Mucosa of rectum (tissue), 2 donors: ENCODE measurements at regions not wholly inside any gene's neighbourhood (a gene's known extent, or its start where the extent isn't known, plus 50 kb on each side); places are given as distances from the start of the nearest gene placed in this dataset.

Experiments
- H3K27ac ChIP-seq, 2 donors: one replicate each; pipeline ENCODE4 v1.7.0; 2013; ENCODE audit warnings: inconsistent platforms in 2 of 2, low read depth in 2 of 2, low read length in 2 of 2
- H3K27me3 ChIP-seq, 2 donors: one replicate each; pipeline ENCODE4 v1.7.0; 2013; ENCODE audit warnings: low read length in 2 of 2; ENCODE audit not compliant: control insufficient read depth in 2 of 2, insufficient read depth in 2 of 2
- H3K36me3 ChIP-seq, 2 donors: one replicate each; pipeline ENCODE4 v1.7.0; 2013; ENCODE audit warnings: low read length in 2 of 2; ENCODE audit not compliant: control insufficient read depth in 2 of 2, insufficient read depth in 2 of 2
- H3K4me1 ChIP-seq, 2 donors: one replicate each; pipeline ENCODE4 v1.7.0; 2013; ENCODE audit warnings: low read length in 2 of 2, mild to moderate bottlenecking in 1 of 2; ENCODE audit not compliant: control insufficient read depth in 2 of 2, insufficient read depth in 2 of 2
- H3K4me3 ChIP-seq, 2 donors: one replicate each; pipeline ENCODE4 v1.7.0; 2013; ENCODE audit warnings: low read length in 2 of 2
- H3K9ac ChIP-seq, 2 donors: one replicate each; pipeline ENCODE4 v1.7.0; 2013; ENCODE audit warnings: low read length in 2 of 2, low read depth in 1 of 2, mild to moderate bottlenecking in 1 of 2
- H3K9me3 ChIP-seq, 2 donors: one replicate each; pipeline ENCODE4 v1.7.0; 2013; ENCODE audit warnings: low read length in 2 of 2; ENCODE audit not compliant: control insufficient read depth in 2 of 2
- donor health status: healthy.
- donor health status: Normal muscosa, but diverticular disease.

- no peak overlapping the region for H3K27ac ChIP-seq
- peaks cover 0 to 9% of the 10 kb centered on the region in 2 donors for H3K4me1 ChIP-seq
- no peak overlapping the region for H3K4me3 ChIP-seq
- no peaks in the 10 kb centered on the region for H3K27me3 ChIP-seq
- H3K36me3 ChIP-seq: no peaks in the 10 kb centered on the region
- H3K9me3 ChIP-seq: peaks cover 0 to 2% of the 10 kb centered on the region in 2 donors
- no peak overlapping the region for H3K9ac ChIP-seq
Measured at GRCh38 chr9:107948601-107949000, 459.0 kb upstream of the KLF4 start.

- H3K9me3 ChIP-seq: peaks cover 0 to 2% of the 10 kb centered on the region in 2 donors
- H3K36me3 ChIP-seq: no peaks in the 10 kb centered on the region
- H3K27me3 ChIP-seq: no peaks in the 10 kb centered on the region
- H3K9ac ChIP-seq: no peak overlapping the region
- no peak overlapping the region for H3K4me3 ChIP-seq
- peaks cover 0 to 9% of the 10 kb centered on the region in 2 donors for H3K4me1 ChIP-seq
- no peak overlapping the region for H3K27ac ChIP-seq
Measured at GRCh38 chr9:107948086-107948485, 458.5 kb upstream of the KLF4 start.

GRCh38 chr9:107946364-107947141 lies 457.0 kb upstream of the KLF4 start:
- H3K27ac ChIP-seq: peak overlapping the region; percentile 18 to 34
- H3K9ac ChIP-seq: no peak overlapping the region
- no peaks in the 10 kb centered on the region for H3K27me3 ChIP-seq
- H3K4me3 ChIP-seq: no peak overlapping the region
- H3K9me3 ChIP-seq: peaks cover 0 to under 1% of the 10 kb centered on the region in 2 donors
- H3K4me1 ChIP-seq: peaks cover 0 to 9% of the 10 kb centered on the region in 2 donors
- no peaks in the 10 kb centered on the region for H3K36me3 ChIP-seq

- Histone ChIP-seq H3K4me1 (peaks cover 0 to 9% of the 10 kb centered on the region in 2 donors), H3K27ac (peak overlapping the region in 1 of 2 donors; percentile 34), H3K4me3 (no peak overlapping the region), H3K9ac (no peak overlapping the region), H3K9me3 (no peaks in the 10 kb centered on the region), H3K36me3 (no peaks in the 10 kb centered on the region), H3K27me3 (no peaks in the 10 kb centered on the region)
Measured at GRCh38 chr9:107945961-107946360, 456.4 kb upstream of the KLF4 start.

- Histone ChIP-seq H3K9ac (no peak overlapping the region), H3K36me3 (no peaks in the 10 kb centered on the region), H3K9me3 (no peaks in the 10 kb centered on the region), H3K27ac (no peak overlapping the region), H3K27me3 (no peaks in the 10 kb centered on the region), H3K4me1 (peaks cover 0 to 9% of the 10 kb centered on the region in 2 donors), H3K4me3 (no peak overlapping the region)
Measured at GRCh38 chr9:107945493-107945892, 455.9 kb upstream of the KLF4 start.

GRCh38 chr9:107944387-107944786 lies 454.8 kb upstream of the KLF4 start:
- H3K36me3 ChIP-seq: no peaks in the 10 kb centered on the region
- H3K4me3 ChIP-seq: no peak overlapping the region
- no peak overlapping the region for H3K9ac ChIP-seq
- no peaks in the 10 kb centered on the region for H3K27me3 ChIP-seq
- peaks cover 0 to 9% of the 10 kb centered on the region in 2 donors for H3K4me1 ChIP-seq
- H3K9me3 ChIP-seq: no peaks in the 10 kb centered on the region
- H3K27ac ChIP-seq: no peak overlapping the region

GRCh38 chr9:107943901-107944300 lies 454.3 kb upstream of the KLF4 start:
- H3K27me3 ChIP-seq: no peaks in the 10 kb centered on the region
- H3K27ac ChIP-seq: no peak overlapping the region
- no peak overlapping the region for H3K4me3 ChIP-seq
- H3K9ac ChIP-seq: no peak overlapping the region
- peaks cover 0 to 9% of the 10 kb centered on the region in 2 donors for H3K4me1 ChIP-seq
- no peaks in the 10 kb centered on the region for H3K36me3 ChIP-seq
- no peaks in the 10 kb centered on the region for H3K9me3 ChIP-seq

- Histone ChIP-seq H3K4me3 (no peak overlapping the region), H3K9me3 (no peaks in the 10 kb centered on the region), H3K4me1 (peaks cover 0 to 9% of the 10 kb centered on the region in 2 donors), H3K27ac (no peak overlapping the region), H3K9ac (no peak overlapping the region), H3K27me3 (no peaks in the 10 kb centered on the region), H3K36me3 (no peaks in the 10 kb centered on the region)
Measured at GRCh38 chr9:107942856-107943255, 453.3 kb upstream of the KLF4 start.

GRCh38 chr9:107942291-107942690 lies 452.7 kb upstream of the KLF4 start:
- Histone ChIP-seq H3K9me3 (no peaks in the 10 kb centered on the region), H3K4me1 (peaks cover 0 to 9% of the 10 kb centered on the region in 2 donors), H3K27me3 (no peaks in the 10 kb centered on the region), H3K4me3 (no peak overlapping the region), H3K36me3 (no peaks in the 10 kb centered on the region), H3K9ac (no peak overlapping the region), H3K27ac (no peak overlapping the region)

- Histone ChIP-seq H3K4me3 (no peak overlapping the region), H3K9ac (no peak overlapping the region)
Measured at GRCh38 chr9:107940616-107941595, 451.3 kb upstream of the KLF4 start.

More at GRCh38 chr9:107940616-107941595, 451.3 kb upstream of the KLF4 start:
- H3K27ac ChIP-seq: no peak overlapping the region
- H3K9me3 ChIP-seq: no peaks in the 10 kb centered on the region
- no peaks in the 10 kb centered on the region for H3K36me3 ChIP-seq
- peaks cover 0 to 1% of the 10 kb centered on the region in 2 donors for H3K4me1 ChIP-seq
- no peaks in the 10 kb centered on the region for H3K27me3 ChIP-seq
